Mesothelial cell of epicardium (in vitro differentiated cells): ENCODE measurements at regions not wholly inside any gene's neighbourhood (a gene's known extent, or its start where the extent isn't known, plus 50 kb on each side); places are given as distances from the start of the nearest gene placed in this dataset.
"Not testable (repeated sequence)": the region's sequence is repeated elsewhere in the genome, so short reads cannot be mapped to it uniquely, and the experiment has no call there.

Source experiments
- DNase-seq, 2 experiments: peaks; one replicate each; pipeline ENCODE4 v3.0.0; 2021; ENCODE audit warnings: low spot score in 2 of 2; ENCODE audit not compliant: unreplicated experiment in 2 of 2
- H3K27ac Mint-ChIP-seq: 2 replicates; pipeline ENCODE4 v1.8.0; 2021; ENCODE audit warnings: mixed read lengths
- H3K27me3 Mint-ChIP-seq: 2 replicates; pipeline ENCODE4 v1.8.0; 2021; ENCODE audit warnings: low read depth, mixed read lengths
- H3K36me3 Mint-ChIP-seq: 2 replicates; pipeline ENCODE4 v1.8.0; 2021; ENCODE audit warnings: mixed read lengths
- H3K4me1 Mint-ChIP-seq: 2 replicates; pipeline ENCODE4 v1.8.0; 2021; ENCODE audit warnings: mixed read lengths
- H3K4me3 Mint-ChIP-seq: 2 replicates; pipeline ENCODE4 v1.8.0; 2021; ENCODE audit warnings: mild to moderate bottlenecking, moderate library complexity, mixed read lengths
- H3K9me3 Mint-ChIP-seq: 2 replicates; pipeline ENCODE4 v1.8.0; 2021; ENCODE audit warnings: mixed read lengths
- CTCF ChIP-seq: fragments of 200-600 bp; sonication (generic); IDR thresholded peaks from one replicate; pipeline ENCODE4 v1.5.0; 2021; ENCODE audit warnings: antibody characterized with exemption; ENCODE audit not compliant: unreplicated experiment

DNA sequence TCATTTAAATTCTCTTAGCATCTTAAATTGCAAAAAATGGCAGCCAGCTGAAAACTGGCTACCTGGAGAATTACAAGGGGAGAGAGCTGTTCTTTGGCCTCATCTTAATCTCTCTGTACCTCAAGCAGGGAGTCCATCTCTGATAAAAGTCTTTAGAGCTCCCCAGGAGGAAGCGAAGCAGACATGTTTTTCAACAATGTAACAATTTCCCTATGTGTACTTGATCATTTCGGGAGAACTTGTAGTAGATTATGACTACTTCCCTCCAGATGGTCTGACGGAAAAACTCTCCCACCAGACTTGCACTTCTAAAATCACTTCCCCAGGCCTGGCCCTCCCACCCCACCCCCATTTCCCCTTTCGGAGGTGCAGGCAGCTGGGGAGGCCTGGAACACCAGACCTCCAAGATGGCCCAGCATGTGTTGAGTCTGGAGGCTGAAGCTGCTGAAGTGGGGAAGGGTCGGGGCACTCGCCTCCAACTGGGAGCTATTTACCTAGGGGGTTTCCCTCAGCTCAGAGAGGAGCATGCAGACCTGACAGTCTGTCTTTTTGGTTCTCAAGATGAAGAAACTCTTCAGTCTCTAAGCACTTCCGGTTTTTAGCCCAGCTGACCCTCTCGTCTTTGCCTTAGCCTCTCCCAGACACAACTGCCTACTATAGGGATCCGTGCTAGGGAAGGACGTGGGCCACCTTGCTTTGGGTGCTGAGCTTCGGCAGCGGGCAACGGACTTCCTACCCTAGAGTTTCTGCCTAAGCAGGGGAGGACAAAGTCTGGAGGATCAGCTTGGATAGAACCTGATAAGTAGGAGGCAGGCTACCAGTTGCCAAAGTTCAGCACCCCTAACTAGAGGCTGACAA lies 164.0 kb upstream of the TBL1XR1 start:
- TF ChIP-seq CTCF: no peak
- H3K27ac Mint-ChIP-seq: peak overlapping the region; percentile 89
- no peaks in the 10 kb centered on the region for H3K36me3 Mint-ChIP-seq
- peak overlapping the region; percentile 60 for H3K4me3 Mint-ChIP-seq
- H3K27me3 Mint-ChIP-seq: no peaks in the 10 kb centered on the region
- peaks cover 74% of the 10 kb centered on the region for H3K4me1 Mint-ChIP-seq
- no peaks in the 10 kb centered on the region for H3K9me3 Mint-ChIP-seq
- no peak for DNase-seq

DNA sequence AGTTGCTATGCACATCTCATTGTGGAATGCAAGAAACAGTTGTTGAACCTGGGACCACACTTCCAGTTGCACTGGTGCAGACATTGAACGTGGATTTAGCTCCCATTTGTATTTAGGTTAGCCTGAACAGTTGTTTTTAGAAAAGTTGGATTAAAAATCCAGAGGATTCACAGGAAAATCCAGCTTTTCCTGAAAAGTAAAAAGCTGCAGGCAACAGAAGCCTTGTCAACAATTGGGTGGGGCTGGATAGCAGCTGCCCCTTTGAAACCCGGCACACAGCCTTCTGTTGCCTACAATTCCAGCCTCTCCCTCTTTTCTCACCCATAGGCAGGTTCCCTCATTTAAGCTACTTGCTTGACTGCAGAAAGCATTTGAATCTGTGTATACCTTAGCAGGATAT lies 165.3 kb upstream of the TBL1XR1 start:
- H3K27me3 Mint-ChIP-seq: no peaks in the 10 kb centered on the region
- no peaks in the 10 kb centered on the region for H3K9me3 Mint-ChIP-seq
- H3K4me3 Mint-ChIP-seq: no peak overlapping the region
- no peaks in the 10 kb centered on the region for H3K36me3 Mint-ChIP-seq
- no peak for TF ChIP-seq CTCF
- H3K4me1 Mint-ChIP-seq: peaks cover 64% of the 10 kb centered on the region
- DNase-seq: no peak
- peak overlapping the region; percentile 71 for H3K27ac Mint-ChIP-seq

- Mint-ChIP-seq H3K4me1 (peaks cover 52% of the 10 kb centered on the region), H3K27me3 (no peaks in the 10 kb centered on the region), H3K4me3 (no peak overlapping the region), H3K9me3 (no peaks in the 10 kb centered on the region), H3K36me3 (no peaks in the 10 kb centered on the region), H3K27ac (no peak overlapping the region)
- no peak for DNase-seq
- TF ChIP-seq CTCF: no peak
These were observed 167.0 kb upstream of the TBL1XR1 start for GRCh38 chr3:177364236-177364635.

DNA sequence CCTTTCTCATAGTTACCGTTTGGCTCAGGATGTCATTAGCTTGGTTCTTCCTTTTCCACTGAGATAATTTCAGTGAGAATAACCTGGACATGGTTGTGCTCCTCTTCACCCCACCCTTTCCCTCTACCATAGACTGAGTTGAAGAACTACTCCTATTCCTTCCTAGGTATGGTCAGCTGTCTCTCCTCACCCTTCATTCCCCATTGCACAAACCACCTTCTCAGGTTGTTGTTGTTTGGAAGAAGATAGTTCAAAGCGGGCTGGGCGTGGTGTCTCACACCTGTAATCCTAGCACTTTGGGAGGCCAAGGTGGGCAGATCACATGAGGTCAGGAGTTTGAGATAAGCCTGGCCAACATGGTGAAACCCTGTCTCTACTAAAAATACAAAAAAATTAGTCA lies 168.0 kb upstream of the TBL1XR1 start:
- H3K36me3 Mint-ChIP-seq, H3K9me3 Mint-ChIP-seq, H3K27me3 Mint-ChIP-seq, H3K4me3 Mint-ChIP-seq, H3K27ac Mint-ChIP-seq, DNase-seq: not testable (repeated sequence)
- peaks cover 50% of the 10 kb centered on the region for H3K4me1 Mint-ChIP-seq

GRCh38 chr3:177367788-177368187 lies 170.5 kb upstream of the TBL1XR1 start:
- DNase-seq: no peak
- H3K27ac Mint-ChIP-seq: peak overlapping the region; percentile 6
- peaks cover 47% of the 10 kb centered on the region for H3K4me1 Mint-ChIP-seq
- no peak overlapping the region for H3K4me3 Mint-ChIP-seq
- H3K36me3 Mint-ChIP-seq: no peaks in the 10 kb centered on the region
- H3K9me3 Mint-ChIP-seq: no peaks in the 10 kb centered on the region
- H3K27me3 Mint-ChIP-seq: no peaks in the 10 kb centered on the region
- TF ChIP-seq CTCF: no peak

- Mint-ChIP-seq H3K27me3 (no peaks in the 10 kb centered on the region), H3K36me3 (no peaks in the 10 kb centered on the region), H3K4me3 (no peak overlapping the region), H3K4me1 (peaks cover 33% of the 10 kb centered on the region), H3K27ac (peak overlapping the region; percentile 45), H3K9me3 (no peaks in the 10 kb centered on the region)
- TF ChIP-seq CTCF: no peak
- no peak for DNase-seq
These were observed 173.1 kb upstream of the TBL1XR1 start for GRCh38 chr3:177370246-177370822.
